HG03039 (cell line): ENCODE measurements at regions not wholly inside any gene's neighbourhood (a gene's known extent, or its start where the extent isn't known, plus 50 kb on each side); places are given as distances from the start of the nearest gene placed in this dataset.

Experiments
- ATAC-seq: cut with Tn5 transposase; IDR thresholded peaks from one replicate; pipeline ENCODE4 v1.9.1; 2021; ENCODE audit warnings: mild to moderate bottlenecking, moderate library complexity; ENCODE audit not compliant: unreplicated experiment

- ATAC-seq, result no peak
Observed at GRCh38 chr18:73660931-73661856, 486.4 kb downstream of the FBXO15 start.

DNA sequence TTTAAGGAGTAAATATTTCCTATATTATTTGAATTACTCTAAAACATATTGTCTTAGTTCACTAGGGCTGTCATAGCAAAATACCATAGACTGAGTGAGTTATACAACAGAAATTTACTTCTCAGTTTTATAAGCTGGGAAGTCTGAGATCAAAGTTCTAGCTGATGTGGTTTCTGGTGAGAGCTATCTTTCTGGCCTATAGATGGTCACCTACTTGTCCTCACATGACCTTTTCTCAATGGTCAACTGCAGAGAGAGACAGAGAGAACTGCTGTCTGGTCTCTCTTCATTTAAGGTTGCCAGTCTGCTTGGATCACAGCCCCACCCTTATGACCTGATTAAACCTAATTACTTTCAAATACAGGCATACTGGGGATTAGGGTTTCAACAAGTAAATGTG lies 490.9 kb downstream of the FBXO15 start:
- ATAC-seq, result no peak

GRCh38 chr18:73653827-73654226 lies 493.8 kb downstream of the FBXO15 start:
- ATAC-seq, result no peak

GRCh38 chr18:73653251-73653650 lies 494.4 kb downstream of the FBXO15 start:
- ATAC-seq, result no peak

DNA sequence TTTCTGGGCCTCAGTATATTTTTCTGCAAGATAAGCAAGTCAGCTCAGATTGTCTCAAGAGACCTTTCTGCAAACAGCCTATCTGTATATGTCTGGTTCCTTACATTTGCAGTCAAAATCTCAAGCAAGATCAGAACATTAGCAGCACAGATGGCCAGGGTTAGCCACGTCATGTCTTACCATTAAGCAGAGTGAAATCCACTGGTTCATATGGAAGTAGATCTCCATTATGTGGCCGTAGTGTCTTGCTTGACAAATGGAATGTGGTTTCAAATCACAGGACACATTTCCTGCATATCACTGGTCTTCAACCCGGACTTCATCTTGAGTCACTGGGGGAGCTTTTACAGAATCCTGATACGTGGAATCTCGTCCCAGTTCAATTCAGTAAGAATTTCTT lies 500.2 kb downstream of the FBXO15 start:
- no peak for ATAC-seq

DNA sequence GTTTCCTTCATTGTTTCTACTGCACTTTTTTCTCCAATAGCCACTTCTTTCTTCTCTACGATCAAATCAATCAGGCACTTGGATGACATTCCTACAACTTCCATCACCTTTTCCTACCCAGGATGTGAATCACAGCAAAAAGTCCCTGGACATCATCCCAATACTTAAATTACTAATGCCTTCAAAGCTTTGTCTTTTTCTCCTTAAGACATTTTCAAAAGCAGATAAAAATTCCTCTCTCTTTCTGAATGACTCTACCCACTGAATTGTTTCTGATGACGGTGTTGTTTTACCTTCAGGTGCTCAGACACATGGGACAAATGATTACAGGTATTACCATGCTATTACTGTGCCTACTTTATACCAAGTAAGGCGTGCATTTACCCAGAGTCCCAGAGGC lies 500.9 kb downstream of the FBXO15 start:
- ATAC-seq, result no peak

DNA sequence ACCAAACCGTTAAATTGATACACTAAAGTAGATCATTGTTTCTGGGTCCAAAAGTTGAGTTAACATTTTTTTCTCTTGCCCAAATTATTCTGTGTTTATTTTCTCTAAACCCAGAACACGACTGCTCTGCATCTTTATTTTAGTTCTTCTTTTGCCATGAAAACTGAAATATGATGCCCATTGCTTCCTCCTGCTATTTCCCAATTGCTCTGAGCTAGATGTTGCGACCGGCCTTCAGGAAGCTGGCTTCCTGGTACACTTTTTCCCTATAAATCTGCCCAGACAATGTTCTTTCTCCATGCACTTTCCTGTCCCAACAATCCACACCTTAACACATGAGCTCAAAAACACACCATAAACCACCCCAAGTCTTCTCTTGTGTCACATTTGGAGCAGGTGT lies 501.4 kb downstream of the FBXO15 start:
- no peak for ATAC-seq

GRCh38 chr18:73645160-73645715 lies 502.4 kb downstream of the FBXO15 start:
- no peak for ATAC-seq

- ATAC-seq, result no peak
Observed at GRCh38 chr18:73639788-73640187, 507.8 kb downstream of the FBXO15 start.

GRCh38 chr18:73638709-73639108 lies 508.9 kb downstream of the FBXO15 start:
- ATAC-seq, result no peak

GRCh38 chr18:73636355-73636754 lies 511.3 kb downstream of the FBXO15 start:
- ATAC-seq, result no peak

GRCh38 chr18:73626859-73627258 lies 520.8 kb downstream of the FBXO15 start:
- ATAC-seq, result no peak

DNA sequence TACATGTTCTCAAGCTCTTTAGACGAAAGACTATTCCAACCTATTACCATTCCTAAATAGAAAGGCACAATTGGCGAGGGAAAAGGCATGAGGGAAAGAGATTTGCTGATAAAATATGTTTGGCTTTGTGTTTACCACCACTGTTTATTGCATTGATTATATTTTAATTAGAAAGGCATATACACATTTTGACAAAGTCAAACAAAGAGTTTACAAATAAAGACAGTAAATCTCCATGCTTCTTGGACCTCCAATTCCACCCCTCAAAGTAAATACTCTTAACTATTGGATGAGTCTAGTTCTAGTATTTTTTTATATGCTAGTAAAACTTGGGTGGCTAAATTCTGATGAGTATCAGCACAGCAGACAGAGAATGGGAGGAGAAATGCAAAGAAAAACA lies 521.4 kb downstream of the FBXO15 start:
- no peak for ATAC-seq

GRCh38 chr18:73621091-73621490 lies 526.5 kb downstream of the FBXO15 start:
- no peak for ATAC-seq

- no peak for ATAC-seq
Observed at GRCh38 chr18:73617981-73618380, 529.7 kb downstream of the FBXO15 start.

- no peak for ATAC-seq
Observed at GRCh38 chr18:73615506-73615905, 532.1 kb downstream of the FBXO15 start.

- no peak for ATAC-seq
Observed at GRCh38 chr18:73614812-73615211, 532.8 kb downstream of the FBXO15 start.

GRCh38 chr18:73613706-73614340 lies 533.8 kb downstream of the FBXO15 start:
- no peak for ATAC-seq

- ATAC-seq, result no peak
Observed at GRCh38 chr18:73597832-73598615, 549.6 kb downstream of the FBXO15 start.

- ATAC-seq, result no peak
Observed at GRCh38 chr18:73594749-73595148, 552.9 kb downstream of the FBXO15 start.

GRCh38 chr18:73593207-73593606 lies 554.4 kb downstream of the FBXO15 start:
- no peak for ATAC-seq
